Natural killer cell treated with Interleukin-12 subunit alpha and Interleukin-12 subunit beta and Interleukin-15 and Interleukin-18, amount 100 ng/mL, for 72 hours (primary cell): ENCODE measurements at regions not wholly inside any gene's neighbourhood (a gene's known extent, or its start where the extent isn't known, plus 50 kb on each side); places are given as distances from the start of the nearest gene placed in this dataset.
"Not testable (repeated sequence)": the region's sequence is repeated elsewhere in the genome, so short reads cannot be mapped to it uniquely, and the experiment has no call there.

Experiments used
- ATAC-seq, 2 donors: fragments of 150-1000 bp; cut with Tn5 transposase in 1 of 2; sonication (Bioruptor Pico), chemical (Tn5 transposase) in 1 of 2; 2 replicates each; pipeline ENCODE4 v1.10.0; 2021
- DNase-seq: peaks from one replicate; pipeline ENCODE4 v3.0.0; 2022; ENCODE audit warnings: low spot score
- H3K27ac Mint-ChIP-seq, 2 donors: 1 replicate in 1 of 2; 2 replicates in 1 of 2; pipeline ENCODE4 v1.8.0; 2022; ENCODE audit warnings: mixed read lengths in 2 of 2, mild to moderate bottlenecking in 1 of 2, moderate library complexity in 1 of 2
- H3K27me3 Mint-ChIP-seq, 2 donors: 1 replicate in 1 of 2; 2 replicates in 1 of 2; pipeline ENCODE4 v1.8.0; 2022; ENCODE audit warnings: mixed read lengths in 2 of 2
- H3K36me3 Mint-ChIP-seq: one replicate; pipeline ENCODE4 v1.8.0; 2022; ENCODE audit warnings: mixed read lengths
- H3K4me1 Mint-ChIP-seq, 2 donors: 1 replicate in 1 of 2; 2 replicates in 1 of 2; pipeline ENCODE4 v1.8.0; 2022; ENCODE audit warnings: low read depth in 2 of 2, mixed read lengths in 2 of 2, mild to moderate bottlenecking in 1 of 2
- H3K4me3 Mint-ChIP-seq: one replicate; pipeline ENCODE4 v1.8.0; 2022; ENCODE audit warnings: mixed read lengths
- H3K9me3 Mint-ChIP-seq: 2 replicates; pipeline ENCODE4 v1.8.0; 2022; ENCODE audit warnings: mixed read lengths

DNA sequence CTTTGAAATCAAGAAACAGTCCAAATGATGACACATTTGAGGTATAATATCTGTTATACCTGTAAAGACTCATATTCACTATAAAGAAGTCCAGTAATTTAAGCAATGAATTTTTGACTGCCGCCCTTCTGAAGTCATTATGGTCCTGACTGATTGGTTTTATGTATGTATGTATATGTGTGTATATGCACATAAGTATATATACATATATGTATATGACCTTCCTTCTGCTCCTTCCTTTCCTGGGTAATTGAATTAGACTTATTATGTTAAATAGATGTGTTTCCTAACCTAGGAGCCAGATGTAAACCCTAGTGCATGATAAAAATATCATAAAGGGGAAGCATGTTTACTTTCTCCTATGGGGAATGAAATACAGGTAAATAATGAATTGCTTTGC lies 343.1 kb upstream of the BRINP1 start:
- Mint-ChIP-seq H3K27me3 (no peaks in the 10 kb centered on the region), H3K9me3 (peaks cover 4% of the 10 kb centered on the region), H3K27ac (no peak overlapping the region), H3K4me1 (no peaks in the 10 kb centered on the region), H3K4me3 (no peak overlapping the region), H3K36me3 (no peaks in the 10 kb centered on the region)
- ATAC-seq, result no peak
- no peak for DNase-seq

DNA sequence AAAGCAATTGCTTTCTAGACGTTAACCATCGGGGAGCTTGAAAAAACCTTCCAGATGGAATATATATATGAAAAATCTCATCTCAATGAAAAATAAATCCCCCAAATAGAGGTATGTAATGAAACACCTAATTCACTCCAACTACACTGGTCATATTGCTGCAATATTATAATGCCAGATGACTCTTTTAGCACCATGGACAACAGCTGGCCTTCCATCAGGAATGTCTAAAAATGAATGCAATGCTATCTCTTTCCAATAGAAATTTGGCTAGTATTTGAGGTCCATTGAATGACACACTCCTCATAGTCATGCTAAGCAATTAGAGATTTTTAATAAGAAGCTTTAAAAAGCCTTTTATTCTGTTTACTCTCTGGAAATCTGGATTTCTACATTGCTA lies 340.2 kb upstream of the BRINP1 start:
- Mint-ChIP-seq H3K27ac (no peak overlapping the region), H3K27me3 (no peaks in the 10 kb centered on the region), H3K4me1 (no peaks in the 10 kb centered on the region), H3K4me3 (no peak overlapping the region), H3K36me3 (no peaks in the 10 kb centered on the region), H3K9me3 (peaks cover 4% of the 10 kb centered on the region)
- no peak for DNase-seq
- no peak for ATAC-seq

GRCh38 chr9:119707228-119707845 lies 338.1 kb upstream of the BRINP1 start:
- Mint-ChIP-seq H3K27ac (no peak overlapping the region), H3K4me1 (no peaks in the 10 kb centered on the region), H3K9me3 (peaks cover 4% of the 10 kb centered on the region), H3K27me3 (no peaks in the 10 kb centered on the region), H3K4me3 (no peak overlapping the region), H3K36me3 (no peaks in the 10 kb centered on the region)
- no peak for ATAC-seq
- no peak for DNase-seq

GRCh38 chr9:119701651-119702050 lies 332.4 kb upstream of the BRINP1 start:
- Mint-ChIP-seq H3K27me3 (no peaks in the 10 kb centered on the region), H3K9me3 (peaks cover 7% of the 10 kb centered on the region), H3K36me3 (no peaks in the 10 kb centered on the region), H3K4me3 (no peak overlapping the region), H3K27ac (no peak overlapping the region), H3K4me1 (no peaks in the 10 kb centered on the region)
- ATAC-seq (no peak), DNase-seq (no peak)

DNA sequence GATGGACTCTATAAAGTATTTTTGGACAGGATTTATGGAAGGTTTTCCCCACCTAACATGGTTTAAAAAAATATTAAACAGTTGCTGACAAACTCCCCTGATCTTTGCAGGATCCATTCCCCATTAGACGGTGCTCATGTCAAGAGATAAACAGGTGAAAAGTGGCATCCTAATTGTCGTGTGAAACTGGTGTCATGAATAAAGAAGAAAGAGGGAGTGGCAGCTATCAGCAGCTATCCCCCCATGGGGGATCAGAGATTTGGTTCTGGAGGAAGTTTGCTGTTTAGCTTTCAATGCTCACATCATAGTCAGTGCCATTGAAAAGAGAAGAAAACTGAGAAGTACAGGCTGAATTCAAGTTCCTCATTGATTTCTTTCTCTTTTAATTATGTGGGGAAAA lies 329.3 kb upstream of the BRINP1 start:
- Mint-ChIP-seq H3K4me1 (no peaks in the 10 kb centered on the region), H3K27ac (no peak overlapping the region), H3K36me3 (no peaks in the 10 kb centered on the region), H3K4me3 (no peak overlapping the region), H3K9me3 (peaks cover 7% of the 10 kb centered on the region), H3K27me3 (no peaks in the 10 kb centered on the region)
- no peak for DNase-seq
- ATAC-seq, result no peak

GRCh38 chr9:119697996-119698395 lies 328.8 kb upstream of the BRINP1 start:
- H3K4me3 Mint-ChIP-seq, result no peak overlapping the region
- no peaks in the 10 kb centered on the region for H3K36me3 Mint-ChIP-seq
- no peak overlapping the region for H3K27ac Mint-ChIP-seq
- no peaks in the 10 kb centered on the region for H3K4me1 Mint-ChIP-seq
- no peaks in the 10 kb centered on the region for H3K27me3 Mint-ChIP-seq
- no peak for ATAC-seq
- DNase-seq, result no peak
- H3K9me3 Mint-ChIP-seq, result peaks cover 7% of the 10 kb centered on the region

DNA sequence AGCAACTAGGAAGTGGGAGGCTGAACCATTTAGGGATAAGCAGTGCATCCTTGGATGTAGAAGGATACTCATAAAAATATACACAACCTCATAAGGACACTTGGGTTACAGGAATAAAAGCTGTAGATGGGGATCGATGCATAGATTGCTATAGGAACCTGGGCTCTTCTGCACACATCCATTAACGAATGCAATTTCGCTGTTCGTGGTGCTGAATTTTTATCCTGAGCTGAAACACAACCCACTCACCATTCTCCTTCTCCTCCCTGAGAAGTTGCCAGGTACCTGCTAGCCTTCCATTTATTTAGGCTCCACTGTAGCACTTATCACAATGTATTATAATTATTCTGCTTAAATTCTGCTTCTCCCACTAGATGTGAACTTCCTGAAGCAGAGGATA lies 320.6 kb upstream of the BRINP1 start:
- H3K4me3 Mint-ChIP-seq, result no peak overlapping the region
- peaks cover 3% of the 10 kb centered on the region for H3K9me3 Mint-ChIP-seq
- H3K36me3 Mint-ChIP-seq, result no peaks in the 10 kb centered on the region
- H3K4me1 Mint-ChIP-seq, result no peaks in the 10 kb centered on the region
- H3K27ac Mint-ChIP-seq, result no peak overlapping the region
- ATAC-seq (no peak), DNase-seq (no peak)
- no peaks in the 10 kb centered on the region for H3K27me3 Mint-ChIP-seq

- Mint-ChIP-seq H3K27me3 (no peaks in the 10 kb centered on the region), H3K36me3 (no peaks in the 10 kb centered on the region), H3K27ac (no peak overlapping the region), H3K9me3 (peaks cover 3% of the 10 kb centered on the region), H3K4me1 (no peaks in the 10 kb centered on the region), H3K4me3 (no peak overlapping the region)
- DNase-seq (no peak), ATAC-seq (no peak)
Measured at GRCh38 chr9:119688547-119688946, 319.3 kb upstream of the BRINP1 start.

- H3K4me3 Mint-ChIP-seq, result no peak overlapping the region
- DNase-seq, result no peak
- ATAC-seq, result no peak
- H3K4me1 Mint-ChIP-seq, result no peaks in the 10 kb centered on the region
- no peaks in the 10 kb centered on the region for H3K36me3 Mint-ChIP-seq
- no peaks in the 10 kb centered on the region for H3K27me3 Mint-ChIP-seq
- H3K9me3 Mint-ChIP-seq, result peaks cover 2% of the 10 kb centered on the region
- no peak overlapping the region for H3K27ac Mint-ChIP-seq
Measured at GRCh38 chr9:119677811-119678505, 308.7 kb upstream of the BRINP1 start.

DNA sequence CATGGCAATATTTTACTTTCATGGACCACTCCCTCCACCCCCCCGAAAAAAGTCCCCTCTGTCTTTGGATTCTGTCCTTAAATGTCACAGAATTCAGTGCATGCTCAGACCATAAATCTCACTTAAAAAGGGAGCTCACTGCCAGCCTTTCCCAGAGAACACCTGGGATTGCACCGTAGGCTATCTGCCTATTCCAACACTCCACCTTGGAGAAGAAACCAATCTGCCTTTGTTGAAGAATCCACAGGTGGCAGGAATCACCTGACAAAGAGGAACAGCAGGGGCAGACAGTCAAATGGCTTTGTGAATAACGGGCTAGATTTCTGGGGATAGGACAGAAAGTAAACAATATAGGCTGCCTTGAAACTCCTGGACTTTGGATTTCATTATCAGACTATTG lies 306.7 kb upstream of the BRINP1 start:
- DNase-seq (no peak), ATAC-seq (no peak)
- H3K9me3 Mint-ChIP-seq, result peaks cover 2% of the 10 kb centered on the region
- H3K4me3 Mint-ChIP-seq, result no peak overlapping the region
- H3K4me1 Mint-ChIP-seq, result no peaks in the 10 kb centered on the region
- no peaks in the 10 kb centered on the region for H3K27me3 Mint-ChIP-seq
- H3K36me3 Mint-ChIP-seq, result no peaks in the 10 kb centered on the region
- H3K27ac Mint-ChIP-seq, result no peak overlapping the region

GRCh38 chr9:119672763-119673162 lies 303.5 kb upstream of the BRINP1 start:
- not testable (repeated sequence) for DNase-seq, H3K27me3 Mint-ChIP-seq, H3K36me3 Mint-ChIP-seq, H3K27ac Mint-ChIP-seq, H3K4me1 Mint-ChIP-seq, ATAC-seq, H3K9me3 Mint-ChIP-seq, H3K4me3 Mint-ChIP-seq

DNA sequence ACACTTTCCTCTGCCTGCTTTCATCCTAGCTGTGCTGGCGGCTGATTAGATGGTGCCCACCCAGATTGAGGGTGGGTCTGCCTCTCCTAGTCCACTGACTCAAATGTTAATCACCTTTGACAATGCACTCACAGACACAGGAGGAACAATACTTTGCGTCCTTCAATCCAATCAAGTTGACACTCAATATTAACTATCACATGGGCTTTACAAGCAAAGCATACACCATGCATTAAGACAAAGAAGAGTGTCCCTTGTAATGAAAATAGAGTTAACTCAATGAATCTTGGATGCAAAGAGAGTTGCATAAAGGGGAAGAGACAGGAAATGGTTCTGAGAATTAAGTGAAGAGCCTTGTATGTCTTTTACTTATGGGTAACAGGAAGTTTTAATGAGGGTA lies 298.7 kb upstream of the BRINP1 start:
- no peaks in the 10 kb centered on the region for H3K27me3 Mint-ChIP-seq
- ATAC-seq, result no peak
- H3K4me1 Mint-ChIP-seq, result no peaks in the 10 kb centered on the region
- peaks cover 8% of the 10 kb centered on the region for H3K9me3 Mint-ChIP-seq
- H3K36me3 Mint-ChIP-seq, result no peaks in the 10 kb centered on the region
- DNase-seq, result no peak
- no peak overlapping the region for H3K4me3 Mint-ChIP-seq
- no peak overlapping the region for H3K27ac Mint-ChIP-seq

GRCh38 chr9:119667163-119667562 lies 297.9 kb upstream of the BRINP1 start:
- Mint-ChIP-seq H3K27ac (no peak overlapping the region), H3K36me3 (no peaks in the 10 kb centered on the region), H3K4me3 (no peak overlapping the region), H3K9me3 (peaks cover 8% of the 10 kb centered on the region), H3K4me1 (no peaks in the 10 kb centered on the region), H3K27me3 (no peaks in the 10 kb centered on the region)
- DNase-seq (no peak), ATAC-seq (no peak)

GRCh38 chr9:119662329-119662728 lies 293.1 kb upstream of the BRINP1 start:
- ATAC-seq, result no peak
- H3K4me3 Mint-ChIP-seq, result no peak overlapping the region
- no peak overlapping the region for H3K27ac Mint-ChIP-seq
- H3K27me3 Mint-ChIP-seq, result no peaks in the 10 kb centered on the region
- H3K9me3 Mint-ChIP-seq, result peaks cover 8% of the 10 kb centered on the region
- no peaks in the 10 kb centered on the region for H3K4me1 Mint-ChIP-seq
- H3K36me3 Mint-ChIP-seq, result no peaks in the 10 kb centered on the region
- DNase-seq, result no peak

GRCh38 chr9:119652931-119653330 lies 283.7 kb upstream of the BRINP1 start:
- no peak for DNase-seq
- Mint-ChIP-seq H3K4me1 (no peaks in the 10 kb centered on the region), H3K36me3 (no peaks in the 10 kb centered on the region), H3K27ac (no peak overlapping the region), H3K27me3 (no peaks in the 10 kb centered on the region), H3K9me3 (peaks cover 5% of the 10 kb centered on the region), H3K4me3 (no peak overlapping the region)
- no peak for ATAC-seq
